Eye (tissue), 1 donor: ENCODE measurements at regions not wholly inside any gene's neighbourhood (a gene's known extent, or its start where the extent isn't known, plus 50 kb on each side); places are given as distances from the start of the nearest gene placed in this dataset.
"Not testable (repeated sequence)": the region's sequence is repeated elsewhere in the genome, so short reads cannot be mapped to it uniquely, and the experiment has no call there.

Experiments
- DNase-seq: peaks from one replicate; pipeline ENCODE4 v3.0.0-alpha.2; 2015

DNA sequence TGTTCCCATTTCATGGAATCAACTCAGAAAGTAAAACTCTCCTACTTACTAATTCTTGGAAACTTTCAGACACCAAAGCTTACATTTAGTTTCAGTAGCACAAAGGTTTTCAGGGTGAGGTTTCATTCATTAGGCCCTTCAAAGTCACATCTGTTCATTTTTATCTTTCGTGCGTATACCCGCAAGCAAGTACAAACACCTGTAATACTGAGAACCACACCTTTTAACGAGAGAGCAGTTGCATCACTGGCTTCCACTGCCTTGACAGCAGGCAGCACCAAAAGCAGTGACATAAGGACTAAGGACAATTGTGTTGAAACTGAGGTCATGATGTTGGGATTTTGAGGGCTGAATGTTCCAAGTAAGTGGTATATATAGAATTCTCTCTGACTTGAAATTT is 60.5 kb downstream of the GOLGA6L22 start:
- DNase-seq, result not testable (repeated sequence)

DNA sequence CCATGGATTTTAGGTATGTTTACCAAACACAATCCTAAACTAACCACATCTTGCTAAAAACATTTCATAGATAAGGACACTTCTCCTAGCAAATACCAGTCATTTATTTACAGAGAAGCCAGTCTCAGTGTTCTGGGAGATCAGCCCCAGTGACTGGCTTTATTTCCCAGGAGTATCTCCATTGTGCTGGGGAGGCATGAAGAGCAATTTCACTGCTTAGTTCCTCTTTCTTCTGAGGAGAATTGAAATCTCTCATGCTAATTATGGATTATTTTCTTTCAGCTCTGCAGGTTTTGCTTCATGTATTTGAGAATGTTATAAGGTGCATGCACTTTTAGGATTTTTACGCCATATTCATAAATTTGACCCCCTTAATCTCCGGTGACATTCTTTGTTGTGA is 67.8 kb downstream of the GOLGA6L22 start:
- DNase-seq, result not testable (repeated sequence)

DNA sequence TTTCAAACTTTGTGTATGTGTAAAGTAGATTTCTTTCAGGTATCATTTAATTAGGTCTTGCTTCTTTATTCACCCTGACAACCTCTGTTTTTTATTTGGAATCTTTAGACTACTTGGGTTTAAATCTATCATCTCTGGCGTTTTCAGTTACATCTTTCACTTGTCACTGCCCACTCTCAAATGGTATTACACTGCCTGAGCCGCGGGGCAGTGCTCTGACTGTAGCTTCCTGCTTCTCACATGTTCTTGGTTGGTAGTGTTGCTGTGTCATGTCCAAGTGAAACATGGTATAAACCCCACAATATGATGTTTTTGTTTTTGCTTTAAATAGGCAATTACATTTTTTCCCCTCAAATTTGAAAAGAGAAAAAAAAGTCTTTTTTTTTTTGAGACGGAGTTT is 68.3 kb downstream of the GOLGA6L22 start:
- DNase-seq, result not testable (repeated sequence)

DNA sequence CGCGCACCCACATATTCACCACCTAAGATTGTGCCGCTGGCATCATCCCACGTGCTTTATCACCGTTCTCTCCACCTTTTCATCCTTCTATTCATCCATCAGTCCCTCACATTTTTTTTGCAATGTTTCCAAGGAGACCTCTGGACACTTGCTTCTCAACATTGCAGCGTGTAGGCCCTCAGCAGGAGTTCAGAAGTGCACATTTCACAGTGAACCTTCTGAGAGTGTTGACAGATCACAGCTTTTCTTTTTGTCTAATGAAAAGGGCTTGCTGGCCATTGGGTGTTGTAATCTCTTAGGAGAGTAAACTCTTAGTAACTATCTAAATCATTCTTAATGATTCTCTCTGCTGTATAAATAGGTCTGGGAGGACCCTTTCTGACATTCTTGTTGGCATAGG is 70.5 kb downstream of the GOLGA6L22 start:
- DNase-seq, result not testable (repeated sequence)

DNA sequence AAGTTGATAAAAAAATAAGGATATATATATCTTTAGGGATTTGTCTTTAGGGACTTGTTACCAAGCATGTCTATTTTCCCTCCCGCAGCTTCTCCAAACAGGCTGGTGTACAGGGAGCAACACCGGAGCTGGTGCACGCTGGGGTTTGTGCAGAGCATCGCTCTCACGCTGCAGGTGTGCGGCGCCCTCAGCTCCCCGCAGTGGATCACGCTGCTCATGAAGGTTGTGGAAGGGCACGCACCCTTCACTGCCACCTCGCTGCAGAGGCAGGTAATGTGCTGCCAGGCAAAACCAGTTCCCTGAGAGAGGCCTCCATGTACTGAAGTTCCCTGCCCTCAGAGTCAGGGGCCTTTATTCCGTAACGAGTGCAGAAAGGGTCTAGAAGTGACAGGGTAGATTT is 101.0 kb downstream of the GOLGA6L22 start:
- DNase-seq, result not testable (repeated sequence)

DNA sequence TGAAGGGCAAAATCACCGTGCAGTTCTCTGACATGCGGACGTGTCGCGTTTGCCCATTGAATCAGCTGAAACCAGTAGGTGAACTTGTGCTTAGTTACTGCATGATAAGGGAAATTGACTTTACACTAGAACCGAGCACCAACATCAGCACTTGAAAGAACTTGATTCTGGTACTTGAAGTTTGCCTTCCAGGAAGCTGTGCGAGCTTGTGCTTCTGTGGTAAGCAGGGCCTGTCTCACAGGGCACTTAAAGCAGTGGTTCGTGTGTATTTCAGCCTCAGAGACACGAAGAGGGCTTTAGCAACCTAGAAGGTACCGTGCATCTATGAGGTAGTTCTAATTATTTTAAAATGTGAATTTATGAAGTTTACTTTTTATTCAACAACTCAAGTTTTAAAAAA is 103.0 kb downstream of the GOLGA6L22 start:
- not testable (repeated sequence) for DNase-seq

DNA sequence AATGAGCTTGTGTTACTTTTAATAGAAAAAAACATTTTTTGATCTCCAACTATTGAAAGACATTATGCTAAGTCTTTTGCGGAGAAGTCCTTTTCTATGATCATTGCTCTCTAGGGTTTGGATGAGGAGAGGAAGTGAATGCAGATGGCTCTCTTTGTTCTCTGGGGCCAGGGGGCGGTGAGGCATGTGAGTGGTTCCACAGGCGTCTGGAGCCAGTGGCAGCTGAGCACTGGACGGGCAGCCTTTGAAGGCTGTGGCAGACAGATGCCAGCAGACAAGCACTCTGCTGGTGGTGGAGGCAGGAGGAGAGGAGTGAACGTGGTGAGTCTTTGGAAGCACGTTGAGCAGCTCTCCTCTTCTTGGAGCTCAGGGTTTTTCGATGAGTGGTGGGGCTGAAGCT is 107.8 kb downstream of the GOLGA6L22 start:
- not testable (repeated sequence) for DNase-seq

DNA sequence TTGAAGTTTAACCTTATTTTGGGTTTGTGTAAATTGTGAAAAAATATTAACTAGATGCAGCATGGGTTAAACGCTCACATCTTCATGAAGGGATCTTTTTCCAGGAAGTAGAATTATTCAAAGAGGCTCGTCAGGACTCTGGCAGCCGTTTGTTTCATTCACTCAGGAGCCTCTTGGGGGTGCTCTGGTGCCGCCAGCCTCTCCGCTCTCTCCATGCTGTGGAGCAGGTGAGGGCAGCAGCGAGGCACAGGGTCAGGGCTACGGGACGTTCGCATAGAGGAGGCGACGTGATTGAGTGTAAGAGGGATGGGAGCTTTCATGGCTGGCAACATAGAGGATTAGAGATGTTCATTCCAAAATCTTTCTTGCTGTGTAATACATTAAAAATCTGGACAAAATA is 110.8 kb downstream of the GOLGA6L22 start:
- not testable (repeated sequence) for DNase-seq

DNA sequence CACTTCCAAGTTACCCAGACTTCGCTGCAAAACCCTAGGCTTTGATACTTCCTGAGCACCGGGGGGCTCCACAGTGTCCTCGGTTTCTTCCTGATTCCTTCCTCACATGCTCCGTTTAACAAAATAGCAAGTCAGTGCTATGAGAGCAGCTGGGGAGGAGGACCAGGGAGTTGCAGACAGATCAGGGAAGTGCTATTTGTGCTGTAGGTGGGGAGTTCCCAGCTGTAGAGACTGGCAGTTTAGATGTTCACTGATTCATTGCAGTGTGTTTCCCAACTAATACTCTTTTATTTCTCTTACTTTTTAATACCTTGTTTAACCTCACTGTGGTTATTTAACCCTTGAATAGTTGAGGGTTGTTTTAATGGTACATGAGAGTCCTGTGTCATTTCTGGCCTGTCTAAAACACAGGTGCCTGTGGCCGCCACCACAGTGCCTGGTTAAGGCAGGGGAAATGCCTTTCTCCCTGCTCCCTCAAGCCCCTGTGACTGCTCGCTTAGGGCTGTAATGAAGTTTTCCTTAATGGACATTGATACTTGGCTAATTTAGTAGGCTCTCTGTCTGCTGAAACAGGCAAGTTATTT is 113.5 kb downstream of the GOLGA6L22 start:
- DNase-seq, result not testable (repeated sequence)

DNA sequence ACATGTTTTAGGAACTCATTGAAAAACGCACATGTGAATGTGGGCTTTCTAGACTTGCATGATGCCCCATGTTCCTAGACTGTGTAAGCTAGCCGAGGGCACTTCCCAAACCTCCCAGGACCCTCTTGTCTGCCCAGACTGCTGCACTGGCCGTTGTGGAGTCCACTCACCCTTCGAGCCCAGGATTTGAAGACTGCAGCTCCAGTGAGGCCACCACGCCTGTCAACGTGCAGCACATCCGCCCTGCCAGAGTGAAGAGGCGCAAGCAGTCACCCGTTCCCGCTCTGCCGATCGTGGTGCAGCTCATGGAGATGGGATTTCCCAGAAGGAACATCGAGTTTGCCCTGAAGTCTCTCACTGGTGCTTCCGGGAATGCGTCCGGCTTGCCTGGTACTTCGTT is 114.1 kb downstream of the GOLGA6L22 start:
- not testable (repeated sequence) for DNase-seq

DNA sequence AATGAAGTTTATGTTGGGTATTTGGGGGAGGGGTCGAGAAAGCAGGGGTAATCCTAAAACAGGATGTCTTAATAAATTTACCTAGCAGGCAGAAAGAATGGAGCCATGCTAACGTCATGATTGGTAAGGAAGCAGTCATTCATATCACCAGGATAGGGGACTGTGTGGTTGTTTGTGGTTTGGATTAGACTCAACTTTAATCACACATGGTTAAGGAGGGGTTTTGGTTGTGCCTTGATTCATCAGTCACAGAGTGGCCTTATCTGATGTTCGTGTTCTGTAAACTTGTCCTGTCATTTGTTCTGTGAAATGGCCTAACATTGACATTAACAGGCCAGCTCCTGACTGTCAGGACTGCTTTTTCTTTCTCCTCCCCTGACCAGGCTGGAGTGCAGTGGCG is 119.1 kb downstream of the GOLGA6L22 start:
- not testable (repeated sequence) for DNase-seq

DNA sequence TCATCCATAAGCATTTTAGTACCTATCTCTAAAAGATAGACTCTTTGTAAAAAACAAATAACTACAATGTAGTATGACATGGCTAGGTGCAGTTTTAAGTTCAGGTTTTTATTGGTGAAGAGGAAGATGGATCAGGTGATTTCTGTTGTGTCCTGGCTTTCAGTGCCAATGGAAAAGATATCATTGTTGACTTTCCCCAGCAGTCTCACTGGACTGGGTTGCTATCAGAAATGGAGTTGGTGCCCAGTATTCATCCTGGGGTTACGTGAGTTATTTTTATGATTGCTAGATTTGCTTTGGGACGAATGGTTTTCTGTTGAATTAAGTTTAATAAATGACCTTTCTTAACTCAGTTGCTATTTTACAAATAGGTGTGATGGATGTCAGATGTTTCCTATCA is 120.5 kb downstream of the GOLGA6L22 start:
- not testable (repeated sequence) for DNase-seq

DNA sequence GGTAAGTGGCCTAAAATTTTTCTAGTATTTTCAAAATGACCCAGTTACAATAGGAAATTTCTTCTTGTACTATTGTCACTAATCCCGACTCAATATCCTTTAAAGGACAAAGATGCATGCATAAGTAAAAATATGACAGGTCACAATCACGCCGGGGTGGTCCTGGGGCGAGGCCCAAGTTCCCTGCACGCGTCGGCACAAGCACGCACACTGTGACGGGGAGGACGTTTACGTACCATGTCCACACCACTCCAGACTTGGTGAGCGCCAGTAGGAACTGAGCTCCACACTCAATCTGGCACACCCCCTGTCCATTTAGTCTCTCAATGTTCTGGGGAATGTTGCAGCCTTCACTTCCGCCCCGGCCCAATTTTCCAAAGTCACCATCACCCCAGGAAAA is 128.7 kb downstream of the GOLGA6L22 start:
- not testable (repeated sequence) for DNase-seq

DNA sequence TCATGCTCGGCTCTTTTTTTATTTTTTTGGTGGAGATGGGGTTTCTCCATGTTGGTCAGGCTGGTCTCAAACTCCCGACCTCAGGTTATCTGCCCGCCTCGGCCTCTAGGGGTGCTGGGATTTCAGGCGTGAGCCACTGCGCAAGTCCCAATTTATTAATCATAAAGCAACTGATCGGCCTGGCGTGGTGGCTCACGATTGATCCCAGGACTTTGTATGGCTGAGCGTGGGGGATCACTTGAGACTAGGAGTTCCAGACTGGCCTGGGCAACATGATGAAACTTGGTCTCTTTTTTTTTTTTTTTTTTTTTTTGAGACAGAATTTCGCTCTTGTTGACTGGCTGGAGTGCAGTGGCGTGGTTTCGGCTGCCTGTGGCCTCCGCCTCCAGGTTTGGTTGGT is 139.8 kb downstream of the GOLGA6L22 start:
- not testable (repeated sequence) for DNase-seq

DNA sequence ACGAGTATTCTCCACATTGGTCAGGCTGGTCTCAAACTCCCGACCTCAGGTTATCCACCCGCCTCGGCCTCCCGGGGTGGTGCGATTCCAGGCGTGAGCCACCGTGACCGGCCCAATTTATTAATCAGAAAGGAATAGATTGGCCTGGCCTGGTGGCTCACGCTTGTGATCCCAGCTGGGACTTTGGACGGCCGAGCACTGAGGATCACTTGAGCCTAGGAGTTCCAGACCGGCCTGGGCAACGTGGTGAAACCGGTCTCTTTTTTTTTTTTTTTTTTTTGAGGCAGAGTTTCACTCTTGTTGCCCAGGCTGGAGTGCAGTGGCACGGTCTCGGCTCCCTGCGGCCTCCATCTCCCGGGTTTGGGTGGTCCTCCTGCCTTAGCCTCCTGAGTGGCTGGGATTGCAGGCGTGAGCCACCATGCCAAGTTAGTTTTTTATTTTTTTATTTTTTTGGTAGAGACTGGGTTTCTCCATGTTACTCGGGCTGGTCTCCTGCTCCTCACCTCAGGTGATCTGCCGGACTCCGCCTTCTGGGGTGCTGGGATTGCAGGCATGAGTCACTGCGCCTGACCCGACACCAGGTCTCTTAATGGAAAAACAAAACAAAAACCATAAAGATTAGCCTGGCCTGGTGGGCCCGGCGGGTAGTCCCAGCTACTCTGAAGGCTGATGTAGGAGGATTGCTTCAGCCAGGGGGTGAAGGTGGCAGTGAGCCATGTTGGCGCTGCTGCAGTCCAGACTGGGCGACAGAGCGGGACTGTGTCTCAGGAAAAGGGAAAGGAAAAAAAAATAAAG is 141.0 kb downstream of the GOLGA6L22 start:
- not testable (repeated sequence) for DNase-seq

DNA sequence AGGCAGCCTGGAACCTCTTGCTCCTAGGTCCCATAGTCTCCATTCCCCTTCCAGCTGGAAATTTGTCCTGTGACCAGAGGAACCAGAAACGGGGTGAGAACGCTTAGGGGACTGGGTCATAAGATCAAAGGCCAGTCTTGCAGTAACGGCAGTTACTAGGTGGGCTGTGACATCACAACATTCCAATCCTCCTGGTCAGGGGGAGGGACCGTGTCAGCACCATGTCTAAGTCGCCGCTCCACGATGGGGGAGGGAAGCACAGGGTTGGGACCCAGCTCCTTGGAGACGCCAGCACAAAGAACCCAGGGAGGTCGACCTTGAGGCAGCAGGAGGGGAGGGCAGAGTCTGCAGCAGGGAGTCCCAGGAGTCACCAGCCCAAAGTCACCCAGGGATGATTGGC is 158.3 kb downstream of the GOLGA6L22 start:
- not testable (repeated sequence) for DNase-seq

DNA sequence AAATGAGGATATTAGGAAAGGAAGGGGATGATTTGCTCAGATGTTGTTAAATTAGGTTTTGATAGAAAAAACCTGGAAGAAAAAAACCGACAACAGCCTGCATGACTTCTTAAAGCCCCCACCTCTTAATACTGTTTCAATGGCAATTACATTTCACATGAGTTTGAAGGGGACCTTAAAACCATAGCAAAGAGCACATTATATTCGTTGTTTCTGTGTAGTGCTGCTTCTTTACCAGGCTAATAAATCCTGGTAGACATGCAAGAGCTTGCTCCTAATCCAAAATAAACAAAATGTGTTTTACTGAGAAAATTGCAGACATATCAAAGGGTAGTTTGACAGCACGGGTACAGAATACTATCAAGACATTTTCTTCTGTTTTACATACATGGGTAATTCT is 154.7 kb upstream of the NIPA1 start:
- DNase-seq, result not testable (repeated sequence)

DNA sequence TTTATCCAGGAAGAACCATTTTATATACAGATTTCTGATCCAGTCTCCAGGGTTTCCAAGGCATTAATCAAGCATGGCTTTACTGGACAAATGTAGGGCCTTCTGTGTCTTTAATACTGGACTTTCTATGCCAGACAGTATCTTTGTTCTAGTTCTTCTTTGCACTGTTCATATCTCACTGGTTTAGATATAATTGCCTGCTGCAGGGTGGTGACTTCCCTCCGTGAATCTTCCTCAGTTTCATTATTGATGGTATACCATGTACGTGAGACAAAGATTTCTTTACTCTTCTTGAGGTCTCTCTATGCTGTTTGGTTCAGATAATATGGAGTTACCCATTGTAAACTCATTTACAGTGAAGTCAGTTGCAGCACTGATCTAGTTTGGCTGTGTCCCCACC is 146.5 kb upstream of the NIPA1 start:
- not testable (repeated sequence) for DNase-seq

DNA sequence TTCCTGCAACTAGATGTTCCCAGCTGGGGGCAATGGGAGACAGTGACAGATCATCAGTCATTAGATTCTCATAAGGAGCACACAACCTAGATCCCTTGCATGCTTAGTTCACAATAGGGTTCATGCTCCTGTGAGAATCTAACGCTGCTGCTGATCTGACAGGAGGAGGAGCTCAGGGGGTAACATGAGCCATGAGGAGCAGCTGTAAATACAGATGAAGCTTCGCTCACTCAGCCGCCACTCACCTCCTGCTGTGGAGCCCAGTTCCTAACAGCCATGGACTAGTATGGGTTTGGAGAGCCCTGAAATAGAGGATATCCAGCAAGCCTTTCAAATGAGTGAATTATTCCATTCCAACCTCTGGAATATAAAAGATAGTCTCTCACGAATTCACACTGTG is 137.0 kb upstream of the NIPA1 start:
- DNase-seq, result not testable (repeated sequence)

DNA sequence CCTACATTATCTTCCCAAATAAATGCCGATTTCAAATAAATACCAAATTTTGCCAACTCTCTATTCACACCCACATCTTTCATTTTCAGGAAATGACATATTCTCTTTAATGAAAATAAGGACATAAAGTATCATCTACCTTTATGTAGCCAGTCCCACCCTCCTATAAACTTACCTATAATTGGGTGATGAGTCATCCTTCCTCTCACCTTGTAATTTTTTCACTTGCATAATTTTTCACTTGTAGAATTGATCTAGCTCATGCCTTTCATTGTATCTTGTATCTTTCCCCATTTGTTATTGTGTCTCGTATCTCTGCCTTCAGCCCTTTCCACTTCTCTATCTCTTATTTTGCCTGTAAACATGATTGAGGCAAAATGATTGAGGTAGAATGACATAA is 135.3 kb upstream of the NIPA1 start:
- DNase-seq, result not testable (repeated sequence)

DNA sequence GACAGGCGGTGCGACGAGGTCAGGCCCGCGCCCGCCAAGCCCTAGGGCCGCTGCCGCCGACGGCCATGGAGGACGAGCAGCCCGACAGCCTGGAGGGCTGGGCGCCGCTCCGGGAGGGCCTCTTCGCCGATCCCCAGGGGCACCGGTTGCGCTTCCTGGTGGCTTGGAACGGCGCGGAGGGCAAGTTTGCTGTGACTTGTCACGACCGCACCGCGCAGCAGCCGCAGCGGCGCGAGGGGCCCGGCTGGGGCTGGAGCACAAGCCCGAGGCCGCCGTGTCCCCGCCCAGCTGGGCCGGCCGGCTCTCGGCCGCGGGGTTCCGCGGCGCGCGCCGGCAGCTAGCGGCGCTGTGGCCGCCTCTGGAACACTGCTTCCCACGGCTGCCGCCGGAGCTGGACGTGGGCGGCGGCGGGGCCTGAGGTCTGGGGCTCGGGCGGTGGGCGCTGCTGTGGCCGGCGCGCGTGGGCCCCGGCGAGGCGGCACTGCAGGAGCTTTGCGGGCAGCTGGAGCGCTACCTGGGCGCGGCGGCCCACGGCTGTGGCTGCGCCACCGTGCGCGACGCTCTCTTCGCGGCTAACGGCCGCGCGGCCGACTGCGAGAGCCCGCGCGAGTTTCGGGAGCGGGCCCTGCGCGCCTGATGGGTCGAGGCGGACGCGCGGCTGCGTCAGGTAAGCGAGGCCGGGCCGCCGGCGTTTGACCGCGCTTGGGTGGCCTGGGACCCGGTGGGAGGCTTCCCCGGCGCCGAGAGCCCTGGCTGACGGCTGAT is 122.0 kb upstream of the NIPA1 start:
- peak; percentile 59 for DNase-seq

DNA sequence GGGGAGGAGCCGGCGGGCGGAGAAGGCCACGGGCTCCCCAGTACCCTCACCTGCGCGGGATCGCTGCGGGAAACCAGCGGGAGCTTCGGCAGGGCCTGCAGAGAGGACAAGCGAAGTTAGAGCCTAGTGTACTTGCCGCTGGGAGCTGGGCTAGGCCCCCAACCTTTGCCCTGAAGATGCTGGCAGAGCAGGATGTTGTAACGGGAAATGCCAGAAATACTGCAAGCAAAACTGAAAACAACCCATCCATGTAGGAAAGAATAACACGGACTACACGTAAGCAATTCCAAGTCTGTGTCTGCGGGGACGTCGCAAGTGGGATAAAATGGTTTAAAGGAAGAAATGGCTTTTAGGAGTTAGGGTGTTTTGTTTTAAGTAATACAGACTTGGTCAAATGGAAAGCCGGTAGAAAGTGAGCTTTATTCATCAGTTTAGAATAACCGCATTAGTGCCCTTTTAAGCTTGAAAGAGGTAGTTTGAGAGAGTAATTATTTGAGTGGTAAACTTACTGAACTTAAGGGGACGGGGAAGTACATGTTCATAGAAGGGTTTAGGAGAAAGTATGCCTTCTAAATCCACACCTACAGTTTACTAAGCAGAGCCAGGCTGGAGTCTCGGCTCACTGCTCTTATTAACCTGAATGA is 121.3 kb upstream of the NIPA1 start:
- DNase-seq, result peak; percentile 48

DNA sequence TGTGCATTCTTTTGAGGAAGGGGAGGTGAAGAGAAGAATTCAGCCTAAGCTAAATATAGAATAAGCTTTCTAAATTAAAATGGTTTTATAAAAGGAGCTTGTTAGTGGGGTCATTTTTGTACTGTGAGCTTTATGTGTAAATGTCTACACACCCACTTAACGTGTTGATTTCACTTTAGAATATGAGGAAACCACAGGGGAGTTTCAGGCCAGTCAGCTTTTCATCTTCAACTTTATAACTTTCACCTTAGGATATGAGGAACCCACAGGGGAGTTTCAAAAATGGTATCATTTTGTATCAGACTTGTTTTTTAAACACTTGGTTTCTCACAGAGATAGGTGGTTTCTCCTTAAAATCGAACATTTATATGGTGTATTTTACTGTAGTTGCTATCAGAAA is 120.7 kb upstream of the NIPA1 start:
- not testable (repeated sequence) for DNase-seq
